NCI-H510A treated with DMSO at 0.1 percent for 48 hours (cell line): ENCODE measurements at regions not wholly inside any gene's neighbourhood (a gene's known extent, or its start where the extent isn't known, plus 50 kb on each side); places are given as distances from the start of the nearest gene placed in this dataset.
"Not testable (repeated sequence)": the region's sequence is repeated elsewhere in the genome, so short reads cannot be mapped to it uniquely, and the experiment has no call there.

Experiments used
- DNase-seq: peaks from one replicate; lab custom pipeline; 2025; lab: John Stamatoyannopoulos, UW

- no peak for DNase-seq
These were observed 345.0 kb downstream of the TLE1 start for GRCh38 chr9:81344366-81344765.

GRCh38 chr9:81335879-81336421 lies 353.4 kb downstream of the TLE1 start:
- no peak for DNase-seq

DNA sequence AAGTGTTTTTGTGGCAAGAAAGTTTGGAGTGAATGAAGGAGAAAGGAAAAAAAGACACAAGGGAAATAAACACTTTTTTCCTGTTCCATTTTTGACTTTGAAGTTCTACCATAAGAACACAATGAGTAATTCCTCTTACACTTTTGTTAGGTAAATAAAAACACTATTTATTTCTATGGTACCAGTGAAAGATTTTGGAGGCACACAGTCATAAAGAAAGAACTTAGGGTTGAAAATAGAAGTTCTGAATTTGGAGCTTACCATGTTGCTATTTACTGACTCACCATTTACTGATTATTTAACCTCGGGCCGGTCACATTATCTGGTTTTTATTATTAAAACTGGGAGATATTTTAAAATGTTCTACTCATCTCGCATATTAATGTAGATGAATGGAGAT lies 367.8 kb downstream of the TLE1 start:
- no peak for DNase-seq

- peak; percentile 21 for DNase-seq
These were observed 368.4 kb downstream of the TLE1 start for GRCh38 chr9:81320909-81321482.

DNA sequence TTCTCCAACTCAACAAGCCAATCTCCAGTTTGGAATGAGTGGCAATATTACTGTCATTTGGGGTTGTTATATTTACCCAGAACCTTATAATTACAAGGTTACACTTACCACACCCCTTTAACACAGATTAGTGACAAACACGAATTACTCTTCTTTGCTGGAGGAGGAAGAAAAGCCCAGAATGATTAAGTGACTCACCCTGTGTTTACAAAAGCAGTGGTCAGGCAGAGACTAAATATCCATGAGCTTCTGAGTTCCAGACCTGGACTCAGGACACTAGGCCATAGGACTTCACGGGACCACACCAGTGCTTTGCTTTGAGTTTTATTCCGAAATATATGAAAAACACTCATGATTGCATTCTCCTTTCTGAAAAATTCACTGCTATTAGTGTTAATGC lies 370.8 kb downstream of the TLE1 start:
- DNase-seq = no peak

GRCh38 chr9:81317939-81318338 lies 371.4 kb downstream of the TLE1 start:
- no peak for DNase-seq

DNA sequence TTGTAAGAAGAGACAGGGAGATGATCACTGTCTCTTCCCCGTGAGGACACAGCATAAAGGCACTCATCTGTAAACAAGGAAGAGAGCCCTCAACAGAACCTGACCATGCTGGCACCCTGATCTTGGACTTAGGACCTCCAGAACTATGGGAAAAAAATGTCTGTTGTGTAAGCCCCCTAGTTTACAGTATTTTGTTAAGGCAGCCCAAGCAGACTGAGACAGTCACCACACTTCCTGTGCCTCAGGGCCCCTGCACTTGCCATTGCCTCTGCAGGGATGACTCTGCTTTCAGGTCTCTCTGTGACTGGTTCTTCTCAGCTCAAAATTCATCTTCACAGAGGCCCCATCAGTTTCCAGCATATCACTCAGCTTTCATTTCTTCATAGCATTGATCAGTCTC lies 372.1 kb downstream of the TLE1 start:
- no peak for DNase-seq

DNA sequence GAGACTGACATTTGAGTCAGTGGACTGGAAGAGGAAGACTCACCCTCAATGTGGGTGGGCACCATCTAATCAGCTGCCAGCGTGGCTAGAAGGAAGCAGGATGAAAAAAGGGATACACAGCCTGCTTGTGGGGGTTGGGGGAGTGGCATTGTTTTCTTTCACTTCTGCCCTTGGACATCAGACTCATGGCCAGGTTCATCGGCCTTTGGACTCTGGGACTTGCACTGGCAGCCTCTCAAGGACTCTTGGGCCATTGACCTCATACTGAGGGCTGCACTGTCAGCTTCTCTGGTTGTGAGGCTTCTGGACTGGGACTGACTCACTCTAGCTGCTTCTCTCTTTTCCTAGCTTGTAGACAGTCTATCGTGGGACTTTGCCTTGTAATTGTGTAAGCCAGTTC lies 374.9 kb downstream of the TLE1 start:
- DNase-seq = no peak

DNA sequence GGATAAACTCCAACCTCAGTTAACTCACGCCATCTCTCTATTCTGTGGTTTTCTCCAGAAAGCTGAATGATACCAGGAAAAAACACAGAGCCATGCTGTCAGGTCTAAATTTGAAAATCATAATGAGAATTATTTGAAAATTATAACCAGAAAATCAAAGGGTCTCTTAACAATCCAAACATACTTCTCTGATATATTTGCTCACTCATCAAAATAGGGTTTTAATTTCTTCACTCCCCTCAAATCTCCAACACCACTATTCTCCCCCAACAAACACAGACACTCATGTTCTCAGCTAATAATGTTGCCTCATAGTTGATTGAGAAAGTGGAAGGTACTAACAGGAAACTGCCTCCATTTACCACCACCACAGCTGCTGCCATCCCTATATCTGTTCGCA lies 375.5 kb downstream of the TLE1 start:
- no peak for DNase-seq

GRCh38 chr9:81312346-81312745 lies 377.0 kb downstream of the TLE1 start:
- no peak for DNase-seq

DNA sequence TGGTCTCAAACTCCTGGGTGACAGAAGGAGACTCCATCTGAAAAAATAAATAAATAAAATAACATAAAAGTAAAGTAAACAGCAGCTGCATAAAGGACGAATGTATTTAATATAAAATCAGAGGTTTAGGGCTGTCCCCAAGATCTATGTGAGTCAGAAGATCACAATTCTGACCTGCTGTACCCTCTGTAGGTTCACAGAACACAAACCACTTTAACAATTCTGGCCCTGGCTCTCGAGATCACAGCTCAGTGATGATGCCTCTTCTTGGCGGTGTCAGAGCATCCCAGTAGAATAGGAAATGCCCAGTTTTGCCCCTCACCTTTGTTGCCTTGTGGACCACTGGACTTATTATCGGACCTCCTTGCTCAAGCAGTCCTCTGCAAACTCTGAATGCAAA lies 380.9 kb downstream of the TLE1 start:
- no peak for DNase-seq

DNA sequence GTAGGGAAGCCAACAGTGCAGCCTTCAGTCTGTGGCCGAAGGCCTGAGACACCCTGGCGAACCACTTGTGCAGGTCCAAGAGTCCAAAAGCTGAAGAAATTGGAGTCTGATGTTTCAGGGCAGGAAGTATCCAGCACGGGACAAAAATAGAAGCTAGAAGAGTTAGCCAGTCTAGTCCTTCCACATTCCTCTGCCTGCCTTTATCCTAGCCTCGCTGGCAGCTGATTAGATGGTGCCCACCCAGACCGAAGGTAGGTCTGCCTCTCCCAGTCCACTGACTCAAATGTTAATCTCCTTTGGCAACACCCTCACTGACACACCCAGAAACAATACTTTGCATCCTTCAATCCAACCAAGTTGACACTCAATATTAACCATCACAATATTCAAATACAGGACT lies 381.6 kb downstream of the TLE1 start:
- DNase-seq = not testable (repeated sequence)

- no peak for DNase-seq
These were observed 383.7 kb downstream of the TLE1 start for GRCh38 chr9:81305561-81306182.

- no peak for DNase-seq
These were observed 385.7 kb downstream of the TLE1 start for GRCh38 chr9:81303658-81304057.

- no peak for DNase-seq
These were observed 395.7 kb downstream of the TLE1 start for GRCh38 chr9:81293651-81294050.

DNA sequence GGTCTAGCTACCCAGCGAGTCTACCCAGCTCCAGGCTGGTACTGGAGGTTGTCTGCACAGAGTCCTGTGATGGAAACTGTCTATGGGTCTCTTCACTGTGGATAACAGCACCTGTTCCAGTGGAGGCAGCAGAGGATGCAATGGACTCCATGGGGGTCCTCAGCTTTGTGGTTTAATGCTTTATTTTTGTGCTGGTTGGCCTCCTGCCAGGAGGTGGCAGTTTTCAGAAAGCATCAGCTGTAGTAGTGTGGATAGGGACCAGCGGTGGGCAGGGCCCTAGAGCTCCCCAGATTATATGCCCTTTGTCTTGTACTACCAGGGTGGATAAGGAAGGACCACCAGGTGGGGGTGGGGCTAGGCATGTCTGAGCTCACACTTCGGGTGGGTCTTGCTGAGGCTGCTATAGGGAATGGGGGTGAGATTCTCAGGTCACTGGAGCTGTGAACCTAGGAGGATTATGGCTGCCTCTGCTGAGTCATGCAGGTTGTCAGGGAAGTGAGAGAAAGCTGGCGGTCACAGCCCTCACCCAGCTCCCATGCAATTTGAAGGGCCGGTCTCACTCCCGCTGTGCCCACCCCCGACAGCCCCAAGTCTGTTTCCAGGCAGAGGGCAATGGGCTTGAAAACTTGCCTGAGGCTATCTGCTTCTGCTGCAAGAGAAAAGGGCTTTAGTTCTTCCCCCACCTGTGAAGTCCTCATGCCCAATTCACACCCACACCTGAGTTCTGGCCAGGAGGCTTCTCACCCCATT lies 397.1 kb downstream of the TLE1 start:
- DNase-seq = no peak

DNA sequence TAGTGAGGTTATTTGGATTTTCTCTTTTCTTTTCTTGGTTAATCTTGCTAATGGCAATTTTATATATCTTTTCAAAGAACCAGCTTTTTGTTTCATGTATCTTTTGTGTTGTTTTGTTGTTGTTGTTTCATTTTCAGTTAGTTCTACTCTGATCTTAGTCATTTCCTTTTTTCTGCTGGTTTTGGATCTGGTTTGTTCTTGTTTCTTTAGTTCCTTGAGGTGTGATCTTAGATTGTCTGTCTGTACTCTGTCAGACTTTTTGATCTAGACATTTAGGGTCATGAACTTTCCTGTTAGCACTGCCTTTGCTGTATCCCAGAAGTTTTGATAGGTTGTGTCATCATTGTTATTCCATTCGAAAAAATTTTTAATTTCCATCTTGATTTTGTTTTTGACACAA lies 399.7 kb downstream of the TLE1 start:
- no peak for DNase-seq

- DNase-seq = no peak
These were observed 421.3 kb downstream of the TLE1 start for GRCh38 chr9:81268048-81268447.

- DNase-seq = no peak
These were observed 422.7 kb downstream of the TLE1 start for GRCh38 chr9:81266674-81267073.

GRCh38 chr9:81266086-81266485 lies 423.3 kb downstream of the TLE1 start:
- DNase-seq = no peak

GRCh38 chr9:81264516-81264915 lies 424.8 kb downstream of the TLE1 start:
- no peak for DNase-seq

DNA sequence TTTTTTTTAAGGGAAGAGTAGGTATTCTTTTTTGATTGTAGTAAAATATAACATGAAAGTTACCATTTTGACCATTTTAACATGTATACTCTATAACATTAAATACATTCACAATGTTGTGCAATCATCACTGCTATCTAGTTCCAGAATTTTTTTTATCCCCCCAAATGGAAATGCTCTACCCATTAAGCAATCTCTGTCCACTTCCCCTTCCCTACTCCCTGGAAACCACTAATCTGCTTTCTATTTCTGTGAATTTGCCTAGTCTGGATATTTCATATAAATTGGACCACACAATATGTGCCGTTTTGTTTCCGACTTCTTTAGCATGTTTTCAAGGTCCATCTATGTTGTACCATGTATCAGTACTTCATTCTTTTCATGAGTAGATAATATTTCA lies 429.5 kb downstream of the TLE1 start:
- no peak for DNase-seq

- no peak for DNase-seq
These were observed 433.0 kb downstream of the TLE1 start for GRCh38 chr9:81256368-81256767.
